Cardiac muscle cell (in vitro differentiated cells and primary cell): ENCODE measurements at regions not wholly inside any gene's neighbourhood (a gene's known extent, or its start where the extent isn't known, plus 50 kb on each side); places are given as distances from the start of the nearest gene placed in this dataset.

Experiments used
- DNase-seq, 2 donors: peaks; one replicate each; pipeline versions ENCODE4 v3.0.0 to v3.0.0-alpha.2; 2010 to 2017; ENCODE audit warnings: low read depth in 1 of 2, low spot score in 1 of 2
- H3K27ac ChIP-seq: fragments of 200-600 bp; sonication (generic); 2 replicates; pipeline ENCODE4 v1.5.1; 2016
- H3K27me3 ChIP-seq: fragments of 200-600 bp; sonication (generic); 2 replicates; pipeline ENCODE4 v1.6.0; 2016; ENCODE audit warnings: control low read depth
- H3K36me3 ChIP-seq: fragments of 200-600 bp; sonication (generic); 2 replicates; pipeline ENCODE4 v1.5.1; 2016; ENCODE audit warnings: control low read depth
- H3K4me1 ChIP-seq: fragments of 200-600 bp; sonication (generic); 2 replicates; pipeline ENCODE4 v1.8.1; 2017; ENCODE audit warnings: low read depth, mild to moderate bottlenecking, mixed run types
- H3K4me3 ChIP-seq: fragments of 200-600 bp; sonication (generic); 2 replicates; pipeline ENCODE4 v1.5.1; 2016; ENCODE audit warnings: mild to moderate bottlenecking
- H3K9me3 ChIP-seq: fragments of 200-600 bp; sonication (generic); 2 replicates; pipeline ENCODE4 v1.5.1; 2017; ENCODE audit warnings: low read depth, mild to moderate bottlenecking, control low read depth
- TF ChIP-seq, protein P1 (sequence below): IDR thresholded peaks from 2 replicates; pipeline ENCODE4 v1.5.1; 2012; ENCODE audit warnings: low read depth, mild to moderate bottlenecking, low read length

DNA sequence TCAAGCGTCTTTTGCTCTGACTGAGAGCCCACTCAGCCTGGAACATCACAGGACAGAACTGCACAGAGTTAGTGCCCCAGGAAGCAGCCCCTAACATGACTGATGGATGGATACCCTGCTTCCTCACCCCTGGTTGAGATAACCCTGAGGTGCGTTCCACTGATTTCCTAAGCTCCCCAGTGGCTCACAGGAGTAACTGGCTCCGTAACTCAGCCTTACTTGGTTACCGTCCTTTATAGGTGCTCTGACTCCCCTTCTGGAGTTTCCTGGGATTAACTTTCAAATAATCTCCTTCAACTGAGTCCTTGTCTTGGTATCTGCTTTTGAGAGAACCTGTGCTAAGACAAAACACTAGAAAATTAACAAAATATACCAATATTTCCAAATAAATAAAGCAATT, 449.5 kb downstream of the AGTPBP1 start:
- H3K4me1 ChIP-seq, result no peaks in the 10 kb centered on the region
- no peaks in the 10 kb centered on the region for H3K36me3 ChIP-seq
- no peak overlapping the region for H3K27ac ChIP-seq
- no peak for DNase-seq
- TF ChIP-seq, protein P1, sequence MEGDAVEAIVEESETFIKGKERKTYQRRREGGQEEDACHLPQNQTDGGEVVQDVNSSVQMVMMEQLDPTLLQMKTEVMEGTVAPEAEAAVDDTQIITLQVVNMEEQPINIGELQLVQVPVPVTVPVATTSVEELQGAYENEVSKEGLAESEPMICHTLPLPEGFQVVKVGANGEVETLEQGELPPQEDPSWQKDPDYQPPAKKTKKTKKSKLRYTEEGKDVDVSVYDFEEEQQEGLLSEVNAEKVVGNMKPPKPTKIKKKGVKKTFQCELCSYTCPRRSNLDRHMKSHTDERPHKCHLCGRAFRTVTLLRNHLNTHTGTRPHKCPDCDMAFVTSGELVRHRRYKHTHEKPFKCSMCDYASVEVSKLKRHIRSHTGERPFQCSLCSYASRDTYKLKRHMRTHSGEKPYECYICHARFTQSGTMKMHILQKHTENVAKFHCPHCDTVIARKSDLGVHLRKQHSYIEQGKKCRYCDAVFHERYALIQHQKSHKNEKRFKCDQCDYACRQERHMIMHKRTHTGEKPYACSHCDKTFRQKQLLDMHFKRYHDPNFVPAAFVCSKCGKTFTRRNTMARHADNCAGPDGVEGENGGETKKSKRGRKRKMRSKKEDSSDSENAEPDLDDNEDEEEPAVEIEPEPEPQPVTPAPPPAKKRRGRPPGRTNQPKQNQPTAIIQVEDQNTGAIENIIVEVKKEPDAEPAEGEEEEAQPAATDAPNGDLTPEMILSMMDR, result no peak
- H3K27me3 ChIP-seq, result no peaks in the 10 kb centered on the region
- H3K4me3 ChIP-seq, result no peak overlapping the region
- H3K9me3 ChIP-seq, result no peaks in the 10 kb centered on the region

DNA sequence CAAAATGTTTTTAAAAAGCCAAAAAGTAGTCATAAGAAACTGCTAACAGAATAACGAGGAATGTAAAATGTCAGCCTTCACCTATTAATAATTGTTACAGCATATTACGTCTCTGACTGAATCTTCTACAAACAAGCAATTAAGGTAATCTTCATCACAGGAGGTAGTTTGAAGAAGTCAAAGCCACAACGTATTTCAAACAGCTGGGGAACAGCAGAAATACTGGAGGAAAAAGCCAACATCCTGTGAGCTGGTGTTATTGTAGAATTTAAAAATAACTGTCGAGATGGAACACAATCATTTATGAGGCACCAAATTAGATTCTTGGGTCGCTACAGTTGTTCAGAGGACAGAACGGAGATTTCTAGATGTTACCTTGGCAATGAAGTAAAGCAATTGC, 450.5 kb downstream of the AGTPBP1 start:
- Histone ChIP-seq H3K4me3 (no peak overlapping the region), H3K27ac (no peak overlapping the region), H3K36me3 (no peaks in the 10 kb centered on the region), H3K9me3 (no peaks in the 10 kb centered on the region), H3K27me3 (no peaks in the 10 kb centered on the region), H3K4me1 (no peaks in the 10 kb centered on the region)
- DNase-seq, result no peak
- TF ChIP-seq, protein P1, result no peak

DNA sequence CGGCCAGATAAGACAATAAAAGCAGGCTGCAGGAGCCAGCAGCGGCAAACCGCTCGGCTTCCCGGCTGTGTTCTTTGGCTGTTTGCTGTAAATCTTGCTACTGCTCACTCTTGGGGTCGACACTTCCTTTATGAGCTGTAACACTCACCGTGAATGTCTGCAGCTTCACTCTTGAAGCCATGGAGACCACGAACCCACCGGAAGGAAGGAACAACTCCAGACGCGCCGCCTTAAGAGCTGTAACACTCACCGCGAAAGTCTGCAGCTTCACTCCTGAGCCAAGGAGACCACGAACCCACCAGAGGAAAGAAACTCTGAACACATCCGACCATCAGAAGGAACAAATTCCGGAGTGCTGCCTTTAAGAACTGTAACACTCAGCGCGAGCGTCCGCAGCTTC, 451.7 kb downstream of the AGTPBP1 start:
- H3K9me3 ChIP-seq, result no peaks in the 10 kb centered on the region
- H3K36me3 ChIP-seq, result no peaks in the 10 kb centered on the region
- H3K4me1 ChIP-seq, result no peaks in the 10 kb centered on the region

DNA sequence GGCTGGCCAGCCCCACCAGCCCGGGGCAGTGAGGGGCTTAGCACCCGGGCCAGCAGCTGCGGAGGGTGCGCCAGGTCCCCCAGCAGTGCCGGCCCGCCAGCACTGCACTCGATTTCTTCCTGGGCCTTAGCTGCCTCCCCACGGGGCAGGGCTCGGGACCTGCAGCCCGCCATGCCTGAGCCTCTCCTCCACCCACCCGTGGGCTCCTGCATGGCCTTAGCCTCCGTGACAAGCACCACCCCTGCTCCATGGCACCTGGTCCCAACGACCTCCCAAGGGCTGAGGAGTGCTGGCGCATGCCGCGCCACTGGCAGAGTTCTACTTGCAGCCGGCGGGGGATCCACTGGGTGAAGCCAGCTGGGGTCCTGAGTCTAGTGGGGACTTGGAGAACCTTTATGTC, 452.6 kb downstream of the AGTPBP1 start:
- Histone ChIP-seq H3K36me3 (no peaks in the 10 kb centered on the region), H3K9me3 (no peaks in the 10 kb centered on the region), H3K4me3 (no peak overlapping the region), H3K4me1 (no peaks in the 10 kb centered on the region), H3K27me3 (no peaks in the 10 kb centered on the region), H3K27ac (no peak overlapping the region)
- DNase-seq, result no peak
- TF ChIP-seq, protein P1, result no peak

More for the DNA sequence above, 451.7 kb downstream of the AGTPBP1 start:
- Histone ChIP-seq H3K27ac (no peak overlapping the region), H3K4me3 (no peak overlapping the region), H3K27me3 (no peaks in the 10 kb centered on the region)
- TF ChIP-seq, protein P1, result no peak
- no peak for DNase-seq

DNA sequence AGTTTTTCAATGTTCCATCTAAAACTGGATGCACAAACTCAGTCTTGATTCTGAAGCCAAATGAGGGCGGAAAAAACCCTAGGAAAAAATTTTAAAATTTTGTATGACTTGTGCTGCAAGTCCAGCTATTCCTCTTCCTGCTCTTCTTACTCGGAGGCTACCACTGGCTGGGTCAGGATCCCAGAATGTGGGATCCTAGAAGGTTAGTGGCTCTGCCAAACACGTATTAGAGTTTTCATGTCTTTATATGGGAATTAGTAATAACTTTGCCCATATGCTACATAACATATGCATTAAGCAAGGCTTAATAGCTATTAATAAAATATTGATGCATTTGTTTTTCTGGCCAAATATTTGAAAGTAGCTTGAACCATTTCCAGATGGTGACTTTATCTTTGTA, 458.3 kb downstream of the AGTPBP1 start:
- TF ChIP-seq, protein P1, result no peak
- Histone ChIP-seq H3K27ac (no peak overlapping the region), H3K36me3 (no peaks in the 10 kb centered on the region)

DNA sequence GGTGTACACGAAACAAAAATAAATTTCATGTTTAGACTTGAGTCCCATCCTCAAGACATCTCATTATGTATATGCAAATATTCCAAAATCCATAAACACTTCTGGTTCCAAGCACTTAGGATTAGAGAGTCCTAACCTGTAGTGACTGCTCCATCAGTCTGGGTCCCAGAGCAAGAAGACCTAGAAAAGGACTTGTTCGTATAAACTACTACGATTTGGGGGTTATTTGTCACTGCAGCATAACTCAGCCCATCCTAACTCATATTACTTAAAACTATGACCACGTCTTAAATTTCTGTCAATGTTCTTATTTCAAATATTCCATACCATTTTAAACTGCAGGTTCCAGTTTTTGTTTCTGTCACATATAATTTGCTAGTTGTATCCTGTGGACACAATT, 463.0 kb downstream of the AGTPBP1 start:
- H3K27ac ChIP-seq, result no peak overlapping the region
- no peaks in the 10 kb centered on the region for H3K9me3 ChIP-seq
- no peaks in the 10 kb centered on the region for H3K36me3 ChIP-seq
- TF ChIP-seq, protein P1, result no peak
- DNase-seq, result no peak
- no peaks in the 10 kb centered on the region for H3K27me3 ChIP-seq
- H3K4me3 ChIP-seq, result no peak overlapping the region
- H3K4me1 ChIP-seq, result peaks cover 11% of the 10 kb centered on the region

More for the DNA sequence above, 458.3 kb downstream of the AGTPBP1 start:
- Histone ChIP-seq H3K4me1 (peaks cover 11% of the 10 kb centered on the region), H3K4me3 (no peak overlapping the region), H3K9me3 (no peaks in the 10 kb centered on the region), H3K27me3 (no peaks in the 10 kb centered on the region)
- DNase-seq, result no peak
